Stomach (tissue), 8 donors: ENCODE measurements at regions not wholly inside any gene's neighbourhood (a gene's known extent, or its start where the extent isn't known, plus 50 kb on each side); places are given as distances from the start of the nearest gene placed in this dataset.

Source experiments
- DNase-seq, 2 donors: peaks; one replicate each; pipeline versions ENCODE4 v3.0.0 to v3.0.0-alpha.2; 2013 to 2019
- H3K27ac ChIP-seq, 5 donors: fragments of 200-600 bp in 4 of 5; sonication (generic) in 4 of 5; one replicate each; pipeline ENCODE4 v1.5.1; 2013 to 2019; ENCODE audit warnings: mild to moderate bottlenecking in 1 of 5, moderate library complexity in 1 of 5
- H3K27me3 ChIP-seq, 3 donors: fragments of 200-600 bp; sonication (generic); one replicate each; pipeline ENCODE4 v1.5.1; 2017 to 2019; ENCODE audit warnings: mixed run types in 1 of 3
- H3K36me3 ChIP-seq, 4 donors: fragments of 200-600 bp; sonication (generic); 1 replicate in 3 of 4; 2 replicates in 1 of 4; pipeline ENCODE4 v1.5.1; 2016 to 2019
- H3K4me1 ChIP-seq, 4 donors: fragments of 200-600 bp; sonication (generic); one replicate each; pipeline ENCODE4 v1.5.1; 2016 to 2019
- H3K4me3 ChIP-seq, 4 donors: fragments of 200-600 bp; sonication (generic) in 3 of 4; one replicate each; pipeline ENCODE4 v1.5.1; 2016 to 2019; ENCODE audit warnings: mild to moderate bottlenecking in 1 of 4
- H3K9me3 ChIP-seq, 4 donors: fragments of 200-600 bp; sonication (generic); one replicate each; pipeline ENCODE4 v1.5.1; 2016 to 2019
- CTCF ChIP-seq, 7 experiments: fragments of 450-650 bp in 4 of 7; fragments of 200-600 bp in 3 of 7; sonication (generic) in 3 of 7; IDR thresholded peaks; one replicate each; pipeline ENCODE4 v1.5.1; 2016 to 2019; ENCODE audit warnings: antibody characterized with exemption in 7 of 7, control low read depth in 2 of 7, mild to moderate bottlenecking in 1 of 7
- EP300 ChIP-seq: sonication (generic); formaldehyde crosslinking; IDR thresholded peaks from one replicate; pipeline ENCODE4 v1.6.1; 2017; ENCODE audit warnings: antibody characterized with exemption
- POLR2A ChIP-seq, 4 donors: fragments of 450-650 bp; IDR thresholded peaks; one replicate each; pipeline ENCODE4 v1.6.1; 2016; ENCODE audit warnings: antibody characterized with exemption in 4 of 4, control low read depth in 2 of 4, mild to moderate bottlenecking in 1 of 4, moderate library complexity in 1 of 4
- POLR2AphosphoS5 ChIP-seq, 3 donors: sonication (generic); formaldehyde crosslinking; IDR thresholded peaks; one replicate each; pipeline ENCODE4 v1.6.1; 2016; ENCODE audit warnings: antibody characterized with exemption in 3 of 3
- WGBS, 5 donors: extraction: QIAGEN DNeasy Blood & Tissue Kit in 3 of 5; methylation state at CpG; one replicate each; pipeline versions ENCODE4 v1.1.5 to v1.1.7; 2013 to 2018; 5-methylcytosine and 5-hydroxymethylcytosine counted together
- intact Hi-C: fragments of 100-400 bp; cut with DNase I; formaldehyde crosslinking; loops from one replicate; pipeline ENCODE4 v1.15.1; 2023; ENCODE audit warnings: low total_unique reads
- donor health status: healthy with polysubstance abuse.
- donor health status: Bipolar disorder and iron deficiency.
- donor health status: healthy.

DNA sequence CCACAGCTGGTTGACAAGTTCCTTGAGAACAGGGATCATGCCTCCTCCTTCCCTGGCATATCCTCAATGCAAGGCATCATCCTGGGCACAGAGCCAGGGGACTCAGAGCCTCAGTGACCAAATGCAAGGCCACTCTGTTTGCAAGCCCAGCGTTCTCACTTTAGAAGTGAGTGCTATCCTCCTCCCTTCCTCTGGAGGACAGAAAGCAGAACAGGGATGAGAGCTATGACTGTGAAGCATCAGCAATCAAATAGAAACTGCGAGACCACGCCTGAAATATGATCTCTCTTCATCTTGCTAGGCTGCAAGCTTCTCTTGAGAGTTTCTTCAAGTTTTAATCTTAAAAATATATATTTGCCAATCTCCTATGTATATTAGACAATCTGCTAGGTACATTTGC lies 119.8 kb downstream of the LRATD1 start:
- intact Hi-C loops, result no loop called here
- H3K4me1 ChIP-seq, result no peaks in the 10 kb centered on the region
- H3K27ac ChIP-seq, result no peak overlapping the region
- no peaks in the 10 kb centered on the region for H3K27me3 ChIP-seq
- no peak for DNase-seq
- H3K9me3 ChIP-seq, result peaks cover 0 to 6% (median 0%) of the 10 kb centered on the region in 4 donors
- TF ChIP-seq CTCF (IDR thresholded peaks at IDR 0.05) (no peak), EP300 (no peak), POLR2AphosphoS5 (IDR thresholded peaks at IDR 0.05) (no peak), POLR2A (IDR thresholded peaks at IDR 0.05) (no peak)
- H3K36me3 ChIP-seq, result no peaks in the 10 kb centered on the region
- 63 to 84% (median 76%) methylated on average over 3 of the region's 3 CpGs for WGBS, 5 donors
- H3K4me3 ChIP-seq, result no peak overlapping the region

- no peak overlapping the region for H3K27ac ChIP-seq
- no peak for DNase-seq
- 44 to 56% (median 50%) methylated on average over 3 of the region's 3 CpGs for WGBS, 5 donors
- no peak overlapping the region for H3K4me3 ChIP-seq
- intact Hi-C loops, result no loop called here
- no peaks in the 10 kb centered on the region for H3K36me3 ChIP-seq
- TF ChIP-seq CTCF (IDR thresholded peaks at IDR 0.05) (no peak), POLR2A (IDR thresholded peaks at IDR 0.05) (no peak), EP300 (no peak), POLR2AphosphoS5 (IDR thresholded peaks at IDR 0.05) (no peak)
- H3K9me3 ChIP-seq, result no peaks in the 10 kb centered on the region
- H3K4me1 ChIP-seq, result no peaks in the 10 kb centered on the region
- H3K27me3 ChIP-seq, result no peaks in the 10 kb centered on the region
Observed at GRCh38 chr2:14756122-14756541, 123.6 kb downstream of the LRATD1 start.

GRCh38 chr2:14756981-14757657 lies 124.6 kb downstream of the LRATD1 start:
- no peaks in the 10 kb centered on the region for H3K36me3 ChIP-seq
- WGBS, 5 donors, result 78 to 88% (median 84%) methylated on average over 10 of the region's 10 CpGs
- intact Hi-C loops, result no loop called here
- no peak overlapping the region for H3K4me3 ChIP-seq
- no peak for DNase-seq
- H3K27ac ChIP-seq, result no peak overlapping the region
- TF ChIP-seq EP300 (no peak), POLR2A (IDR thresholded peaks at IDR 0.05) (no peak), POLR2AphosphoS5 (IDR thresholded peaks at IDR 0.05) (peak in 1 of 3 donors; percentile 37)
- no peaks in the 10 kb centered on the region for H3K27me3 ChIP-seq
- no peaks in the 10 kb centered on the region for H3K9me3 ChIP-seq
- H3K4me1 ChIP-seq, result no peaks in the 10 kb centered on the region

- WGBS, 5 donors, result 82 to 90% (median 88%) methylated on average over 5 of the region's 5 CpGs
- H3K4me3 ChIP-seq, result no peak overlapping the region
- H3K27me3 ChIP-seq, result no peaks in the 10 kb centered on the region
- H3K9me3 ChIP-seq, result no peaks in the 10 kb centered on the region
- H3K36me3 ChIP-seq, result no peaks in the 10 kb centered on the region
- H3K4me1 ChIP-seq, result no peaks in the 10 kb centered on the region
- DNase-seq, result no peak
- intact Hi-C loops, result no loop called here
- no peak for TF ChIP-seq EP300
- TF ChIP-seq POLR2A (IDR thresholded peaks at IDR 0.05), result no peak
- TF ChIP-seq POLR2AphosphoS5 (IDR thresholded peaks at IDR 0.05), result no peak
- TF ChIP-seq CTCF (IDR thresholded peaks at IDR 0.05), result no peak
- H3K27ac ChIP-seq, result no peak overlapping the region
Observed at GRCh38 chr2:14759082-14759481, 126.6 kb downstream of the LRATD1 start.

DNA sequence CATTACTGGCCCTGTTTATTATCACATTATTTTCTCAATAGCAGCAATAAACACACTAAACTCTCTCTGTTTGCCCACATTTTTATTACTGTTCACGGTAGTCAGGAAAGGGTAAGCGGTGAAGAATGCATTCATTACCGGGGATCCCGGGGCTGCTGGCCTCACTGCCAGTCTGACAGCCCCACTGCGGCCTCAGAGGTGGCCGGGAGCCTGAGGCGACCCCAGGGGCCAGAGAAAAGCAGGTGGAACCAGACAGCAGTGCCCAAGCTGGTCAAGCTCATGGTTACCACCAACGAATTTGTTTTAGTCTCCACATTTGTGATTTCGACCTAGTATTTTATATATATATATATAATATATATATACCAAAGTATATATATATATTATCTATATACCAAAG lies 127.7 kb downstream of the LRATD1 start:
- Histone ChIP-seq H3K9me3 (no peaks in the 10 kb centered on the region), H3K27me3 (no peaks in the 10 kb centered on the region), H3K36me3 (no peaks in the 10 kb centered on the region), H3K4me1 (no peaks in the 10 kb centered on the region), H3K27ac (no peak overlapping the region), H3K4me3 (no peak overlapping the region)
- no peak for DNase-seq
- TF ChIP-seq CTCF (IDR thresholded peaks at IDR 0.05), result no peak
- no peak for TF ChIP-seq EP300
- TF ChIP-seq POLR2A (IDR thresholded peaks at IDR 0.05), result no peak
- TF ChIP-seq POLR2AphosphoS5 (IDR thresholded peaks at IDR 0.05), result no peak
- intact Hi-C loops, result no loop called here
- WGBS, 5 donors, result 90 to 93% (median 91%) methylated on average over 9 of the region's 9 CpGs
